Adrenal gland (tissue), 5 donors: ENCODE measurements at regions not wholly inside any gene's neighbourhood (a gene's known extent, or its start where the extent isn't known, plus 50 kb on each side); places are given as distances from the start of the nearest gene placed in this dataset.

ENCODE experiments used
- POLR2A ChIP-seq, 2 donors: fragments of 450-650 bp; IDR thresholded peaks; one replicate each; pipeline ENCODE4 v1.6.1; 2017; ENCODE audit warnings: antibody characterized with exemption in 2 of 2, mild to moderate bottlenecking in 2 of 2, moderate library complexity in 1 of 2
- TF ChIP-seq, protein P1 (sequence below), 6 experiments: fragments of 450-650 bp in 4 of 6; fragments of 200-600 bp in 2 of 6; sonication (generic) in 1 of 6; IDR thresholded peaks; 1 replicate in 5 of 6; 2 replicates in 1 of 6; pipeline versions ENCODE4 v1.5.1 to v1.8.0; 2016 to 2021; ENCODE audit warnings: antibody characterized with exemption in 6 of 6, mild to moderate bottlenecking in 2 of 6, moderate library complexity in 1 of 6
- donor health status: DM: no; HTN: no; CAD: no.

DNA sequence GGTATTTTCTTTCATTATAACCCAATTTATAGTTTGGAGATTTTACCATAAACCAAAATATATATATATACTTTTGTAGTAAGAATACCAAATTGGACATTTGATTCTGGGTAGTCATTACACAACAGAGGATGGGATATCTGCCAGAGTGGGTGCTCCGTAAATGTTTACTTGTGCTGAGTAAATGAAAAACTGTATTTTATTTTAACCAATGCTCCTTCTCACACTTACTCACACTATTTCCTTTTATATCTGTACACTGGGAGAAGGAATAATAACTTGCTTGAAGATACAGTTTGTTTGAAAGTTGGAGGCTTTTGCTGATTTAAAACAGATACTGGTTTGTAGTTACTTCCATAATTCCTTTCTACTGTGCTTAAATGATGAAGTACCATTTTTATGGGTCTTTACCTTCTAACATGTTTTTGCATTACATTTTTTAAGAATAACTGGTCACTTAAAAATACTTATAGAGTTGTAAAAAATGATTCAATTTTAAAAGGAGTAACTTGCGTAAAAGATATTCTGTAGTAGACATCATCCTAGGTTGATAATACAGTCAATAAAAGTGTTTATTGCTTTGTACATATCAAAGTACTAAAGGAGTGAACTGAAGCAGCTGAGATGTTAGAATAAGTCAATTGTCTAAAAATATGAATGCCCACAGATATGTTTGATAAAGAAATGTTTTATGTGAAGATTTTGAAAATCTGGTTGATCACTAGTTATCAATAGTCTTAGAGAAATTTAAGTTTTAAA lies 411.7 kb downstream of the UTRN start:
- TF ChIP-seq POLR2A (IDR thresholded peaks at IDR 0.05) = no peak
- TF ChIP-seq, protein P1, sequence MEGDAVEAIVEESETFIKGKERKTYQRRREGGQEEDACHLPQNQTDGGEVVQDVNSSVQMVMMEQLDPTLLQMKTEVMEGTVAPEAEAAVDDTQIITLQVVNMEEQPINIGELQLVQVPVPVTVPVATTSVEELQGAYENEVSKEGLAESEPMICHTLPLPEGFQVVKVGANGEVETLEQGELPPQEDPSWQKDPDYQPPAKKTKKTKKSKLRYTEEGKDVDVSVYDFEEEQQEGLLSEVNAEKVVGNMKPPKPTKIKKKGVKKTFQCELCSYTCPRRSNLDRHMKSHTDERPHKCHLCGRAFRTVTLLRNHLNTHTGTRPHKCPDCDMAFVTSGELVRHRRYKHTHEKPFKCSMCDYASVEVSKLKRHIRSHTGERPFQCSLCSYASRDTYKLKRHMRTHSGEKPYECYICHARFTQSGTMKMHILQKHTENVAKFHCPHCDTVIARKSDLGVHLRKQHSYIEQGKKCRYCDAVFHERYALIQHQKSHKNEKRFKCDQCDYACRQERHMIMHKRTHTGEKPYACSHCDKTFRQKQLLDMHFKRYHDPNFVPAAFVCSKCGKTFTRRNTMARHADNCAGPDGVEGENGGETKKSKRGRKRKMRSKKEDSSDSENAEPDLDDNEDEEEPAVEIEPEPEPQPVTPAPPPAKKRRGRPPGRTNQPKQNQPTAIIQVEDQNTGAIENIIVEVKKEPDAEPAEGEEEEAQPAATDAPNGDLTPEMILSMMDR (IDR thresholded peaks at IDR 0.05) = no peak
